ENCODE measurements at regions not wholly inside any gene's neighbourhood (a gene's known extent, or its start where the extent isn't known, plus 50 kb on each side); places are given as distances from the start of the nearest gene placed in this dataset.

DNA sequence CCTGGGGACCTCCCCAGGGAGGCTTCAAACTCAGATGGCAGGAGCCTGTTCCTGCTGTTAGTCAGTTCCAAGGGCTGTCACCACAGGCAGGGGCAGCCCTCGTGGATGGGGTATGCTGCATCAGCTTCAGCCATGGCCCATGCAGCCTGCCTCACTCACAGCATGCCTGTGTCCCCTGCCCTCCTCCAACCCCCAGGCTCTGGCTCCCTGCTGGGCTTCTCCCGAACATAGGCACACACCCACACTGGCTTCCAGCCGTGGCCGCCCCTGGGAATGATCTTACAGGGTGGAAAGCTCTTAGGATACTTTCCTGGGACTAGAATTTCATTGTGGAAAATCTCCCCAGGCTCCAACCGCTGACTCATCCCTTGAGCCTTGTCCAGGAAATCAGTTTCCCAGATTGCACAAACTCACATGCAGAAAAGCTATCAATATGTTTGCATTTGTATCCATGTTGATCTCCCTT is 163.8 kb downstream of the SEC61B start:
- peak; percentile 42 for DNase-seq (ENCODE audit: low read depth)
- H3K4me3 ChIP-seq (ENCODE audit: low read depth, low read length): no peak overlapping the region
- no peak for TF ChIP-seq CTCF (IDR thresholded peaks at IDR 0.05; ENCODE audit: insufficient read depth, low read length)

DNA sequence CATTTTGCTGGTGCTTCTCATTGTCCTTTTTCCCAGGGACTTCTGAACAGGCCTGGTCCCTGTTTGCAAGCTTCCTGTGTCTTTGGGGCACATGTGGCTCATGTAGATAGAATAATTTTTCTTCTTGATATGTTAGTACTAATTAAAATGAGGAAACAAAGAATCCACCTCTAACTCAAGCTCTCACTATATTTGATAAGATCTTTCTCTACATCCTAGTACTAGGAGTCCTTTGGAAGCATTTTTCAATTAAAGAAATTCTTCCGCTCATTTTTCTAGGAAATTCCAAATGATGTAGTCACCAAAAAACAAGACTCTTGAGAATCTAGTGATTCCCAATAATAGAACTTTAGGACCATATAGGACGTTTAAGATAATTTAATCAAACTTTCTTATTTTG is 165.3 kb downstream of the SEC61B start:
- no peak for TF ChIP-seq CTCF (IDR thresholded peaks at IDR 0.05; ENCODE audit: insufficient read depth, low read length)
- H3K4me3 ChIP-seq (ENCODE audit: low read depth, low read length): no peak overlapping the region
- DNase-seq (ENCODE audit: low read depth): no peak

DNA sequence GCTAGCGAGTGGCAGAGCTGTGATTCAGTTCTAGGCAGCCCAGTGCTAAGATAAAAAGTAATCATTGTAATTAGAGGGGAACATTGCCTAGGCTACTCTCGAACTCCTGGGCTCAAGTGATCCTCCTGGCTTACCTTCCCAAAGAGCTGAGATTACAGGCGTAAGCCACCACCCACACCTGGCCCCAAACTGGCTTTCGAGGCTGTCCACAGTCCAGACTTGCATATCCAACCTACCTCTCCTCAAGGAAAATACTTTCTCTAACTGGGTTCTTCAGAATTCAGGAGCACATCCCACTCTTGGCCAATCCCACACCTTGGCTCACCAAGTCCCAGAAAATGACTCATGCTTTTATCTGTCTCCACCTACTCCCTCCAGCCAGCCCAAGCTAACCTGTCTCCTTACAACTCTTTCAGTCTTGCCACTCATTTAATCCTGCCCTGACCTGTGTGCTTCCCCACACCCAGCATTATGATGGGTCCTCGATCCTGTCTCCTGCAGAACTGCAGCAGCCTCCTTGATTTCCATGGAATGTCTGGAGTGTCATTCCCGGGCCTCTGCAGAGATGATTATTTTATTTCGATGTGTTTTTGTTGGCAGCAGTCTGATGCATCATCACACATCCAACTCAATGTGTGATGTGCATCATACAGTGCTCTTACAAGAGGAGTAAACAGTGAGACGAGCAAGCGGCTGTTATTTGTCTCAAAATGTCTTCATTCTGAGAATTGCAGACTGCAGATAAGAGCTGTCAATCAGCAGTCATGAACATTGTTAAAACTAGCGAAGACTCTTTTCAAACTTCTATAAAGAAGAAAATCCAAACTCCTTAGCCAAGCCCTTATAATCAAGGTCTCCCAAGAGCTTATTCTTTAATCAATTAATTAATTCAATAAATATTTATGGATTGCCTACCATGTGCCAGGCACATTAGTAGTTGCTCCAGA is 167.3 kb downstream of the SEC61B start:
- TF ChIP-seq CTCF (IDR thresholded peaks at IDR 0.05; ENCODE audit: insufficient read depth, low read length): no peak
- H3K4me3 ChIP-seq (ENCODE audit: low read depth, low read length): no peak overlapping the region
- peak; percentile 41 for DNase-seq (ENCODE audit: low read depth)

DNA sequence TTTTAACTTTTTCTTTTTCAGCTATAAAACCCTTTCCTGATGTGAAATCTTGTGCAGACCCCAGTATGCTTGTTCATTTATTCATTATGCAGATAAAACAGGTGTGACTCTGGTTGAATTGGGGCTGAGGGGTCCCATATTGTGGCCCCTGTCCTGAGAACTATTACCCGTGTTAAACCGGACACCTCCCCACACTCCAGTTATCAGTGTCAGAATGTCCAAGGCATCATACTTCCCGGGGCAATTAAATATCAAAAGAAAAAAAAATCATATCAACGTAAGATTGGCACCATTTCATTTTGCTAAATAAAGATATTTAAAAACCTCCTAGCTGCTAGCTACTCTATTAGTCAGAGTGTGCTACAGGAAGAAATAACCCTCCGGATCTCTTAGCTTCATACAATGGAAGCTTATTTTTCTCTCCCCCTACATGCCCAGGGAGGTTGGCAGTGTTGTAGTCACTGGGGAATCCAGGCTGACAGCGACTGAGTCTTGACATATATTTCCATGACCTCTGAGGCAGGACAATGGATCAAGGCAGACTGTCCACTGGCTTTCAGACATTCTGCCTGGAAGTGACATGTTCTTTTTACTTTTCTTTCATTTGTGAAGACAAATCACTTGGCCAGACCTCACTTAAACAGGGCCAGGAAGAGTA is 170.0 kb downstream of the SEC61B start:
- H3K4me3 ChIP-seq (ENCODE audit: low read depth, low read length): no peak overlapping the region
- no peak for DNase-seq (ENCODE audit: low read depth)
- TF ChIP-seq CTCF (IDR thresholded peaks at IDR 0.05; ENCODE audit: insufficient read depth, low read length): no peak

- H3K4me3 ChIP-seq (ENCODE audit: low read depth, low read length): no peak overlapping the region
- no peak for DNase-seq (ENCODE audit: low read depth)
- TF ChIP-seq CTCF (IDR thresholded peaks at IDR 0.05; ENCODE audit: insufficient read depth, low read length): no peak
Observed at GRCh38 chr9:99392986-99393385, 170.9 kb downstream of the SEC61B start.

DNA sequence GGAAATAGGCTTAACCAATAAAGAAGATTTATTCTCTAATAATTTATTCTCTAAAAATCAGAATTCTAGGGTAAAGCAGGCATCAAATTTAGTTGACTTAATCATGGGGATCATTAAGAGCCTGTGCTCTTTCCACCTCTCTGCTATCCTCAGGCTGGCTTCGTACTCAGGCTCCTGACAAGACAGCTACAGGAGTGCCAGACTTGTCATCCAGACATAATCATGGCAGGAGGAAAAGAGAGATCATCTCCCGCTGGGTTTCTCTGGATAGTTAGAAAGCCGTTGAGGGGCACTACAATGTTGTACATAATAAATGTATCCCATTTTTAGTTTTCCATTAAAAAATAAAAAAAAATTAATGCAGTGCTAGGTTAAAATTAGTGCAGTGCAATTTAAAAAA is 171.9 kb downstream of the SEC61B start:
- H3K4me3 ChIP-seq (ENCODE audit: low read depth, low read length): no peak overlapping the region
- no peak for DNase-seq (ENCODE audit: low read depth)
- no peak for TF ChIP-seq CTCF (IDR thresholded peaks at IDR 0.05; ENCODE audit: insufficient read depth, low read length)
